ENCODE measurements at regions not wholly inside any gene's neighbourhood (a gene's known extent, or its start where the extent isn't known, plus 50 kb on each side); places are given as distances from the start of the nearest gene placed in this dataset.

DNA sequence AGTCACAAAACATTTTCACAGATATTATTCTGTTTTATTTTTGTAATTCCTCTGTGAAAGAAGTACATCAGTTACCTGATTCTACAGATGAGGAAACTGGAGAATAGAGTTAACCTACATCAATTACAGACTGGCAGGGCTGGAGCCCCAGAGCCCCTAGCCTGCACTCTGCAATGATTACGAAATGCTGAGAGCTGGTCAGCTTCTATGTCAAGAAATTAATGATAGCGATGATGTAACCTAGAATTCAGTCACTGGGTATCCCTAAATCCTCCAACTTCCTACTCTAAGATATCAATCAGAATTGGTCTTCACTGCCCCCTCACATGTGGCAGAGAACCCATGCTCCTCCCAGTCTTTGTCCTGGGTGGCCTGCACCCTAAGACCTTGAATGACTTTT, 273.5 kb upstream of the PLET1 start:
- TF ChIP-seq, protein P1, sequence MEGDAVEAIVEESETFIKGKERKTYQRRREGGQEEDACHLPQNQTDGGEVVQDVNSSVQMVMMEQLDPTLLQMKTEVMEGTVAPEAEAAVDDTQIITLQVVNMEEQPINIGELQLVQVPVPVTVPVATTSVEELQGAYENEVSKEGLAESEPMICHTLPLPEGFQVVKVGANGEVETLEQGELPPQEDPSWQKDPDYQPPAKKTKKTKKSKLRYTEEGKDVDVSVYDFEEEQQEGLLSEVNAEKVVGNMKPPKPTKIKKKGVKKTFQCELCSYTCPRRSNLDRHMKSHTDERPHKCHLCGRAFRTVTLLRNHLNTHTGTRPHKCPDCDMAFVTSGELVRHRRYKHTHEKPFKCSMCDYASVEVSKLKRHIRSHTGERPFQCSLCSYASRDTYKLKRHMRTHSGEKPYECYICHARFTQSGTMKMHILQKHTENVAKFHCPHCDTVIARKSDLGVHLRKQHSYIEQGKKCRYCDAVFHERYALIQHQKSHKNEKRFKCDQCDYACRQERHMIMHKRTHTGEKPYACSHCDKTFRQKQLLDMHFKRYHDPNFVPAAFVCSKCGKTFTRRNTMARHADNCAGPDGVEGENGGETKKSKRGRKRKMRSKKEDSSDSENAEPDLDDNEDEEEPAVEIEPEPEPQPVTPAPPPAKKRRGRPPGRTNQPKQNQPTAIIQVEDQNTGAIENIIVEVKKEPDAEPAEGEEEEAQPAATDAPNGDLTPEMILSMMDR (IDR thresholded peaks at IDR 0.05; ENCODE audit: poor library complexity): no peak
- TF ChIP-seq EZH2 (IDR thresholded peaks at IDR 0.05; ENCODE audit: borderline replicate concordance) (no peak), EZH2phosphoT487 (IDR thresholded peaks at IDR 0.05; ENCODE audit: low read depth, severe bottlenecking, unreplicated experiment) (no peak)

Data from hepatocyte (in vitro differentiated cells).